SK-N-SH treated with all-trans-retinoic acid at 6 μM for 48 hours (cell line): ENCODE measurements at regions not wholly inside any gene's neighbourhood (a gene's known extent, or its start where the extent isn't known, plus 50 kb on each side); places are given as distances from the start of the nearest gene placed in this dataset.

Source experiments
- ATAC-seq: fragments of 200-7000 bp; cut with Tn5 transposase; 3 replicates; pipeline ENCODE4 v1.9.1; 2020; ENCODE audit warnings: mild to moderate bottlenecking, moderate library complexity
- ARNTL ChIP-seq: fragments of 450-650 bp; formaldehyde crosslinking; IDR thresholded peaks from 2 replicates; pipeline ENCODE4 v1.5.0; 2020; ENCODE audit warnings: low read depth, mild to moderate bottlenecking, moderate library complexity, borderline replicate concordance
- BACH2 ChIP-seq: fragments of 250-450 bp; sonication (Bioruptor Pico); IDR thresholded peaks from 2 replicates; pipeline ENCODE4 v1.9.0; 2021; ENCODE audit warnings: mild to moderate bottlenecking, borderline replicate concordance
- CSDC2 ChIP-seq: fragments of 250-450 bp; sonication (Bioruptor Pico); IDR thresholded peaks from 2 replicates; pipeline ENCODE4 v1.5.0; 2020; ENCODE audit warnings: mild to moderate bottlenecking, moderate library complexity
- GLIS3 ChIP-seq: fragments of 250-450 bp; sonication (Bioruptor Pico); IDR thresholded peaks from 2 replicates; pipeline ENCODE4 v1.5.0; 2020; ENCODE audit warnings: mild to moderate bottlenecking, moderate library complexity
- PPARA ChIP-seq: fragments of 250-450 bp; sonication (Bioruptor Pico); IDR thresholded peaks from 2 replicates; pipeline ENCODE4 v1.5.0; 2020; ENCODE audit warnings: mild to moderate bottlenecking, borderline replicate concordance
- RARB ChIP-seq: fragments of 250-450 bp; sonication (Bioruptor Pico); IDR thresholded peaks from 2 replicates; pipeline ENCODE4 v1.8.0; 2021; ENCODE audit warnings: mild to moderate bottlenecking, moderate library complexity
- SNAI2 ChIP-seq: fragments of 250-450 bp; sonication (Bioruptor Pico); IDR thresholded peaks from 2 replicates; pipeline ENCODE4 v1.5.0; 2020; ENCODE audit warnings: mild to moderate bottlenecking, moderate library complexity
- TCF4 ChIP-seq: fragments of 250-450 bp; sonication (Bioruptor Pico); IDR thresholded peaks from 2 replicates; pipeline ENCODE4 v1.8.0; 2021; ENCODE audit warnings: mild to moderate bottlenecking, moderate library complexity, borderline replicate concordance
- TOX ChIP-seq: fragments of 250-450 bp; sonication (Bioruptor Pico); IDR thresholded peaks from 2 replicates; pipeline ENCODE4 v1.8.0; 2021; ENCODE audit warnings: mild to moderate bottlenecking, moderate library complexity, borderline replicate concordance
- ZC3H10 ChIP-seq: fragments of 250-450 bp; sonication (Bioruptor Pico); IDR thresholded peaks from 2 replicates; pipeline ENCODE4 v1.5.1; 2021; ENCODE audit warnings: mild to moderate bottlenecking, moderate library complexity
- ZFP3 ChIP-seq: fragments of 250-450 bp; sonication (Bioruptor Pico); IDR thresholded peaks from 2 replicates; pipeline ENCODE4 v1.5.0; 2020; ENCODE audit warnings: mild to moderate bottlenecking, moderate library complexity
- ZFP30 ChIP-seq: fragments of 450-650 bp; formaldehyde crosslinking; IDR thresholded peaks from 2 replicates; pipeline ENCODE4 v1.5.0; 2022; ENCODE audit warnings: mild to moderate bottlenecking, moderate library complexity
- ZNF565 ChIP-seq: fragments of 450-650 bp; formaldehyde crosslinking; conservative IDR thresholded peaks from 2 replicates; pipeline ENCODE4 v1.5.0; 2020; ENCODE audit warnings: low read depth, mild to moderate bottlenecking, moderate library complexity
- ZNF70 ChIP-seq: fragments of 450-650 bp; formaldehyde crosslinking; IDR thresholded peaks from 2 replicates; pipeline ENCODE4 v1.5.0; 2020; ENCODE audit warnings: mild to moderate bottlenecking, moderate library complexity
- ZNF8 ChIP-seq: fragments of 450-650 bp; formaldehyde crosslinking; IDR thresholded peaks from 2 replicates; pipeline ENCODE4 v1.5.0; 2020; ENCODE audit warnings: mild to moderate bottlenecking, moderate library complexity
- TF ChIP-seq, protein P1 (sequence below): fragments of 250-450 bp; sonication (Bioruptor Pico); IDR thresholded peaks from 2 replicates; pipeline ENCODE4 v1.5.1; 2021; ENCODE audit warnings: mild to moderate bottlenecking, moderate library complexity
- TF ChIP-seq, protein P2 (sequence below): fragments of 250-450 bp; sonication (Bioruptor Pico); IDR thresholded peaks from 2 replicates; pipeline ENCODE4 v1.5.1; 2020; ENCODE audit warnings: low read depth, mild to moderate bottlenecking, moderate library complexity
- TF ChIP-seq, protein P3 (sequence below): fragments of 250-450 bp; sonication (Bioruptor Pico); IDR thresholded peaks from 2 replicates; pipeline ENCODE4 v1.8.0; 2021; ENCODE audit warnings: low read depth, mild to moderate bottlenecking, moderate library complexity, borderline replicate concordance
- TF ChIP-seq, protein P4 (sequence below): fragments of 250-450 bp; sonication (Bioruptor Pico); IDR thresholded peaks from 2 replicates; pipeline ENCODE4 v1.8.0; 2020; ENCODE audit warnings: mild to moderate bottlenecking, moderate library complexity, borderline replicate concordance
- TF ChIP-seq, protein P5 (sequence below): fragments of 250-450 bp; sonication (Bioruptor Pico); IDR thresholded peaks from 2 replicates; pipeline ENCODE4 v1.5.0; 2020; ENCODE audit warnings: mild to moderate bottlenecking, moderate library complexity

DNA sequence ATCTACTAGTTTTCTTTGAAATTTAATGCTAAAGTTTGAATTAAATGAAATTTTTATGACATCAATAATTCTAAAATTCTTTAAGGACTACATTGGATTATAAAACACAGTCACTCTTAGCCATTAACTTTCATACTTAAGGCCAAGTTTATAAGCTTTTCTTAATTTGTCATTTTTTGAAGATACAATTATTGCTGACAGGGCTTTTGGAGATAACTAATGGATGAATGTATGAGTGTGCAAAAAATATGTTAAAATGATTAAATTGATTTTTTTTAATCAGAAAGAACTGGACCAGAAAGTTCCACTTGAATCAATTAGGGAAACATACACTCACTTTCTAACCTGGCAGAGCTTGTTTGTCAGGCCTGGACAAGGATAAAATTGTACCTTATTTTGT, 70.3 kb upstream of the CHODL start (continued):
- TF ChIP-seq, protein P1, sequence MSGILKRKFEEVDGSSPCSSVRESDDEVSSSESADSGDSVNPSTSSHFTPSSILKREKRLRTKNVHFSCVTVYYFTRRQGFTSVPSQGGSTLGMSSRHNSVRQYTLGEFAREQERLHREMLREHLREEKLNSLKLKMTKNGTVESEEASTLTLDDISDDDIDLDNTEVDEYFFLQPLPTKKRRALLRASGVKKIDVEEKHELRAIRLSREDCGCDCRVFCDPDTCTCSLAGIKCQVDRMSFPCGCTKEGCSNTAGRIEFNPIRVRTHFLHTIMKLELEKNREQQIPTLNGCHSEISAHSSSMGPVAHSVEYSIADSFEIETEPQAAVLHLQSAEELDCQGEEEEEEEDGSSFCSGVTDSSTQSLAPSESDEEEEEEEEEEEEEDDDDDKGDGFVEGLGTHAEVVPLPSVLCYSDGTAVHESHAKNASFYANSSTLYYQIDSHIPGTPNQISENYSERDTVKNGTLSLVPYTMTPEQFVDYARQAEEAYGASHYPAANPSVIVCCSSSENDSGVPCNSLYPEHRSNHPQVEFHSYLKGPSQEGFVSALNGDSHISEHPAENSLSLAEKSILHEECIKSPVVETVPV (CRISPR knock-in tag): no peak
- no peak for TF ChIP-seq SNAI2
- TF ChIP-seq, protein P2, sequence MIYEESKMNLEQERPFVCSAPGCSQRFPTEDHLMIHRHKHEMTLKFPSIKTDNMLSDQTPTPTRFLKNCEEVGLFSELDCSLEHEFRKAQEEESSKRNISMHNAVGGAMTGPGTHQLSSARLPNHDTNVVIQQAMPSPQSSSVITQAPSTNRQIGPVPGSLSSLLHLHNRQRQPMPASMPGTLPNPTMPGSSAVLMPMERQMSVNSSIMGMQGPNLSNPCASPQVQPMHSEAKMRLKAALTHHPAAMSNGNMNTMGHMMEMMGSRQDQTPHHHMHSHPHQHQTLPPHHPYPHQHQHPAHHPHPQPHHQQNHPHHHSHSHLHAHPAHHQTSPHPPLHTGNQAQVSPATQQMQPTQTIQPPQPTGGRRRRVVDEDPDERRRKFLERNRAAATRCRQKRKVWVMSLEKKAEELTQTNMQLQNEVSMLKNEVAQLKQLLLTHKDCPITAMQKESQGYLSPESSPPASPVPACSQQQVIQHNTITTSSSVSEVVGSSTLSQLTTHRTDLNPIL: no peak
- no peak for TF ChIP-seq CSDC2
- TF ChIP-seq RARB: no peak

DNA sequence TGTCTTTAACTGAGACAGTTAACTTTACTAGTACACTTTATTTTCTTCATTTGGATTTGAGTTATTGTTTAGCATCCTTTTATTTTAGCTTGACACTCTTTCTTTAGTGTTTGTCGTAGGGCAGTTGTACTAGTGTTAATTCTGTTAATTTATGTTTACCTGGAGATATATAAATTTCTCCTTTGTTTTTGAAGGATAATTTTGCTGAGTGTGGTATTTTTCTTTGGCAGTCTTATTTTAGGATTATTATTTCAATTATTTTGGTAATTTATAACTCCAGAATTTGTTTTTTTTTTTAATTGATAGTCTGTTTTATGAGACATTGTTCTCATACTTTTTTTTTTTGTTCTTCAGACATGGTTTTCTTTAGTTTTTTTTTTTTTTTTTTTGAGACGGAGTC, 73.8 kb upstream of the CHODL start:
- ATAC-seq: no peak
- TF ChIP-seq, protein P3, sequence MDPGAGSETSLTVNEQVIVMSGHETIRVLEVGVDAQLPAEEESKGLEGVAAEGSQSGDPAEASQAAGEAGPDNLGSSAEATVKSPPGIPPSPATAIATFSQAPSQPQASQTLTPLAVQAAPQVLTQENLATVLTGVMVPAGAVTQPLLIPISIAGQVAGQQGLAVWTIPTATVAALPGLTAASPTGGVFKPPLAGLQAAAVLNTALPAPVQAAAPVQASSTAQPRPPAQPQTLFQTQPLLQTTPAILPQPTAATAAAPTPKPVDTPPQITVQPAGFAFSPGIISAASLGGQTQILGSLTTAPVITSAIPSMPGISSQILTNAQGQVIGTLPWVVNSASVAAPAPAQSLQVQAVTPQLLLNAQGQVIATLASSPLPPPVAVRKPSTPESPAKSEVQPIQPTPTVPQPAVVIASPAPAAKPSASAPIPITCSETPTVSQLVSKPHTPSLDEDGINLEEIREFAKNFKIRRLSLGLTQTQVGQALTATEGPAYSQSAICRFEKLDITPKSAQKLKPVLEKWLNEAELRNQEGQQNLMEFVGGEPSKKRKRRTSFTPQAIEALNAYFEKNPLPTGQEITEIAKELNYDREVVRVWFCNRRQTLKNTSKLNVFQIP: no peak
- no peak for TF ChIP-seq ARNTL (CRISPR knock-in tag)
- no peak for TF ChIP-seq BACH2
- TF ChIP-seq, protein P2: no peak
- no peak for TF ChIP-seq TOX (CRISPR knock-in tag)
- TF ChIP-seq ZNF565 (CRISPR knock-in tag): no peak
- no peak for TF ChIP-seq ZNF8 (CRISPR knock-in tag)
- no peak for TF ChIP-seq ZFP3 (CRISPR knock-in tag)
- TF ChIP-seq GLIS3: no peak
- no peak for TF ChIP-seq ZFP30 (CRISPR knock-in tag)
- TF ChIP-seq, protein P4, sequence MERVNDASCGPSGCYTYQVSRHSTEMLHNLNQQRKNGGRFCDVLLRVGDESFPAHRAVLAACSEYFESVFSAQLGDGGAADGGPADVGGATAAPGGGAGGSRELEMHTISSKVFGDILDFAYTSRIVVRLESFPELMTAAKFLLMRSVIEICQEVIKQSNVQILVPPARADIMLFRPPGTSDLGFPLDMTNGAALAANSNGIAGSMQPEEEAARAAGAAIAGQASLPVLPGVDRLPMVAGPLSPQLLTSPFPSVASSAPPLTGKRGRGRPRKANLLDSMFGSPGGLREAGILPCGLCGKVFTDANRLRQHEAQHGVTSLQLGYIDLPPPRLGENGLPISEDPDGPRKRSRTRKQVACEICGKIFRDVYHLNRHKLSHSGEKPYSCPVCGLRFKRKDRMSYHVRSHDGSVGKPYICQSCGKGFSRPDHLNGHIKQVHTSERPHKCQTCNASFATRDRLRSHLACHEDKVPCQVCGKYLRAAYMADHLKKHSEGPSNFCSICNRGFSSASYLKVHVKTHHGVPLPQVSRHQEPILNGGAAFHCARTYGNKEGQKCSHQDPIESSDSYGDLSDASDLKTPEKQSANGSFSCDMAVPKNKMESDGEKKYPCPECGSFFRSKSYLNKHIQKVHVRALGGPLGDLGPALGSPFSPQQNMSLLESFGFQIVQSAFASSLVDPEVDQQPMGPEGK (CRISPR knock-in tag): no peak
- TF ChIP-seq, protein P1 (CRISPR knock-in tag): no peak
- no peak for TF ChIP-seq SNAI2

DNA sequence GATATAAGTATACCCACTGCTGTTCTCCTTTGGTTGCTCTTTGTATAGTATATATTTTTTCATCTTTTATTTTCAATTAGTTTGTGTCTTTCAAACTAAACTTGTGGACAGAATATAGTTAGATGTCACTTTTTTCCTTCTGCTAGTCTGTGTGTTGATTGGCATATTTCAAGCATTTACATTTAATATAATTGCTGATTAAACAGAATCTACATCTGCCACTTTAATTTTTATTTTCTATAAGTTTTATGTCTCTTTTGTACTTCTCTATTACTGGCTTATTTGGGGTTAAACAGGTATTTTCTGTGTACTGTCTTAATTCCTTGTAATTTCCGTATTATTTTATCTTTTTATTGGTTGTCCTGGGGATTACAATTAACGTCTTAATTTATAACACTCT, 74.4 kb upstream of the CHODL start:
- ATAC-seq: no peak
- TF ChIP-seq, protein P5, sequence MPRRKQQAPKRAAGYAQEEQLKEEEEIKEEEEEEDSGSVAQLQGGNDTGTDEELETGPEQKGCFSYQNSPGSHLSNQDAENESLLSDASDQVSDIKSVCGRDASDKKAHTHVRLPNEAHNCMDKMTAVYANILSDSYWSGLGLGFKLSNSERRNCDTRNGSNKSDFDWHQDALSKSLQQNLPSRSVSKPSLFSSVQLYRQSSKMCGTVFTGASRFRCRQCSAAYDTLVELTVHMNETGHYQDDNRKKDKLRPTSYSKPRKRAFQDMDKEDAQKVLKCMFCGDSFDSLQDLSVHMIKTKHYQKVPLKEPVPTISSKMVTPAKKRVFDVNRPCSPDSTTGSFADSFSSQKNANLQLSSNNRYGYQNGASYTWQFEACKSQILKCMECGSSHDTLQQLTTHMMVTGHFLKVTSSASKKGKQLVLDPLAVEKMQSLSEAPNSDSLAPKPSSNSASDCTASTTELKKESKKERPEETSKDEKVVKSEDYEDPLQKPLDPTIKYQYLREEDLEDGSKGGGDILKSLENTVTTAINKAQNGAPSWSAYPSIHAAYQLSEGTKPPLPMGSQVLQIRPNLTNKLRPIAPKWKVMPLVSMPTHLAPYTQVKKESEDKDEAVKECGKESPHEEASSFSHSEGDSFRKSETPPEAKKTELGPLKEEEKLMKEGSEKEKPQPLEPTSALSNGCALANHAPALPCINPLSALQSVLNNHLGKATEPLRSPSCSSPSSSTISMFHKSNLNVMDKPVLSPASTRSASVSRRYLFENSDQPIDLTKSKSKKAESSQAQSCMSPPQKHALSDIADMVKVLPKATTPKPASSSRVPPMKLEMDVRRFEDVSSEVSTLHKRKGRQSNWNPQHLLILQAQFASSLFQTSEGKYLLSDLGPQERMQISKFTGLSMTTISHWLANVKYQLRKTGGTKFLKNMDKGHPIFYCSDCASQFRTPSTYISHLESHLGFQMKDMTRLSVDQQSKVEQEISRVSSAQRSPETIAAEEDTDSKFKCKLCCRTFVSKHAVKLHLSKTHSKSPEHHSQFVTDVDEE (CRISPR knock-in tag): no peak
- no peak for TF ChIP-seq TCF4 (CRISPR knock-in tag)
- no peak for TF ChIP-seq ZC3H10 (CRISPR knock-in tag)
- TF ChIP-seq ZNF70 (CRISPR knock-in tag): no peak
- no peak for TF ChIP-seq PPARA (CRISPR knock-in tag)
- TF ChIP-seq ZFP3 (CRISPR knock-in tag): no peak
- TF ChIP-seq TOX (CRISPR knock-in tag): no peak
